Coronary artery (tissue), 2 donors: ENCODE measurements at regions not wholly inside any gene's neighbourhood (a gene's known extent, or its start where the extent isn't known, plus 50 kb on each side); places are given as distances from the start of the nearest gene placed in this dataset.

Experiments used
- DNase-seq: peaks from one replicate; pipeline ENCODE4 v3.0.0-alpha.2; 2017; ENCODE audit warnings: low spot score
- H3K27ac ChIP-seq, 2 donors: fragments of 200-600 bp; sonication (generic); one replicate each; pipeline ENCODE4 v1.5.1; 2016 to 2019
- H3K4me3 ChIP-seq: fragments of 200-600 bp; sonication (generic); 2 replicates; pipeline ENCODE4 v1.5.1; 2016; ENCODE audit warnings: mild to moderate bottlenecking, moderate library complexity
- TF ChIP-seq, protein P1 (sequence below): fragments of 200-600 bp; sonication (generic); IDR thresholded peaks from one replicate; pipeline ENCODE4 v1.5.1; 2019; ENCODE audit warnings: antibody characterized with exemption

DNA sequence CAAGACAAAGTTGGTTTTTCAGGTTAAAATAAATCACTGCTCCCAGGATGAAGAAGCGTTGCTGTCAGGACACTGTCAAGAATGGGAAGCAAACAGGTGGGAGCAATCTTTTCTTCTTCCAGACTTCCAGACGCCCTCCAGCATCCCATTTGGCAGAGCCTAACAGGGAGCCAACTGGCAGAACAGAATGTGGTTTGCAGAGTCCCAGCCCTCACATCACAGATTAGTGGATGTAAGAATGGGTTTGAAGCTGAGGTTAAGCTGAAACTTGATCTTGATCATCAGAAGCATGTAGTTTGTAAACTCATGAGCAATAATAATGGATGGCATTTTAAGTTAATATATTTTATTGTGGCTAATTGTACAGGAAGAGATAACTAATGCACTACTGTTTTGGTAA lies 636.4 kb downstream of the SLC6A15 start:
- no peak for DNase-seq
- H3K4me3 ChIP-seq, result no peak overlapping the region
- TF ChIP-seq, protein P1, sequence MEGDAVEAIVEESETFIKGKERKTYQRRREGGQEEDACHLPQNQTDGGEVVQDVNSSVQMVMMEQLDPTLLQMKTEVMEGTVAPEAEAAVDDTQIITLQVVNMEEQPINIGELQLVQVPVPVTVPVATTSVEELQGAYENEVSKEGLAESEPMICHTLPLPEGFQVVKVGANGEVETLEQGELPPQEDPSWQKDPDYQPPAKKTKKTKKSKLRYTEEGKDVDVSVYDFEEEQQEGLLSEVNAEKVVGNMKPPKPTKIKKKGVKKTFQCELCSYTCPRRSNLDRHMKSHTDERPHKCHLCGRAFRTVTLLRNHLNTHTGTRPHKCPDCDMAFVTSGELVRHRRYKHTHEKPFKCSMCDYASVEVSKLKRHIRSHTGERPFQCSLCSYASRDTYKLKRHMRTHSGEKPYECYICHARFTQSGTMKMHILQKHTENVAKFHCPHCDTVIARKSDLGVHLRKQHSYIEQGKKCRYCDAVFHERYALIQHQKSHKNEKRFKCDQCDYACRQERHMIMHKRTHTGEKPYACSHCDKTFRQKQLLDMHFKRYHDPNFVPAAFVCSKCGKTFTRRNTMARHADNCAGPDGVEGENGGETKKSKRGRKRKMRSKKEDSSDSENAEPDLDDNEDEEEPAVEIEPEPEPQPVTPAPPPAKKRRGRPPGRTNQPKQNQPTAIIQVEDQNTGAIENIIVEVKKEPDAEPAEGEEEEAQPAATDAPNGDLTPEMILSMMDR, result no peak
- no peak overlapping the region for H3K27ac ChIP-seq

DNA sequence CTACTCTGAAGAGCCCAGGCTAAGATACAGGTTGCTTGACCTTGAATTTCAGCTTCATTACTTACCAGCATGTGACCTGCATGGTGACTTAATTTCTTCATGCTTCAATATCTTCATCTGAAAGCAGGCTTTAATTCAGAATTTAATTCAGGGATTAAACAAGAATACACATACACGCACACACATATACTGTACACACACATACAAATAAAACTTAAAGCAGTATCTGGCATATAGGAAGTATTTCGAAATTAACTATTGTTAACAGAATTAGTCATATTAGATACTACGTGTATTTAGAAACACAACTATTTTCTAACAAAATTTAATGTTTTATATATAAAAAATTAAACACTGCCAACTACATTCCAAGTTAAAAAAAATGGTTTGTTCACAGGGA lies 640.3 kb downstream of the SLC6A15 start:
- TF ChIP-seq, protein P1, result no peak
- no peak overlapping the region for H3K4me3 ChIP-seq
- no peak for DNase-seq
- no peak overlapping the region for H3K27ac ChIP-seq

DNA sequence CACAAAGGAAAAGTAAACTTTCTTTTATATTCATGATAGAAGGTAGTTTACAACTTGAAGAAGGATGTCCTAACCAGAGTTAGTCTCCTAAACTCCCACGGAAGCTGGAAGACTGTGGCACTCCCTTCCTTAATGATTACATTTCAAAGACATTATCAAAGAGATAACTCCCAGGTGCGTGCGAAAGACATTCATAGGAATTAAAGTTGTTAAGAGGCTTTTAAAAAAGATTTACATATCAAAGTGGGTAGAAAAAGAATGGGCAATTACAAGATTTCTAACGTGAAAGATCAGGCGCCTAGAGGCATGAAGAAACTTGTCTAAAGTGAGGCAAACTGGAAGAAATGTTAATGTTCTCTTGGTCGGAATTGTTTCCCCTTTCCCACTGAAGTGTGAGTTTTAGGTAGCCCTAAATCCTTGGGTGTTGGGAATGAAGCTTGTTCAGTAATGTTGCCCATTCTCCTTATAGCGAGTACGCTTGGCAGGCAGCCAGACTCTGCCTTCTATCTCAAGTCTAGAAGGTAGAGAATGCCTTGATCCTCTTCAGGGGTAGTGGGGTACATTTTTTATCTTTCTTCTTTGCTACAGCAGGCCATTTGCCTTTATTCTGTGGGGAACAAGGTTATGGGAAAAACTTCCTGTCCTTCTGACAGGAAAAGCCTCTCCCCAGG lies 642.0 kb downstream of the SLC6A15 start:
- no peak for DNase-seq
- TF ChIP-seq, protein P1, result no peak
- Histone ChIP-seq H3K27ac (no peak overlapping the region), H3K4me3 (no peak overlapping the region)

DNA sequence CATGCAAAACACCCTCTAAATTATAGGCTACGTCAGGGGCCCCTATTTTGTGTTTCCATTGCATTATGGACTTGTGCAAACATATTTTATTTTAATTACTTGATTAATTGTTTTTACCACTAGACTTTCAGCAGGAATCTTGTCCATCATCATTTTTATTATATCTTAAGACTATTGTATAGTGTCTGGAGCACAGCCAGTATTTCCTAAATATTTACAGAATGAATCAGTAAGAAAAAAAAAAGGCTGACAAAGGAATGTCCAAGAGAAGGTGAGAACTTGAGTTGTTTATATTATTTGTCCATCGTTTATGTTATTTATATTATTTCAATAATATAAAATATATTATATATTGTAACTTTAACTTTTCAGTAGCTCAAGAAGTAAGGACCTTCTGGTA lies 664.7 kb downstream of the SLC6A15 start:
- H3K27ac ChIP-seq, result no peak overlapping the region
- no peak for DNase-seq
- no peak overlapping the region for H3K4me3 ChIP-seq
- TF ChIP-seq, protein P1, result no peak

DNA sequence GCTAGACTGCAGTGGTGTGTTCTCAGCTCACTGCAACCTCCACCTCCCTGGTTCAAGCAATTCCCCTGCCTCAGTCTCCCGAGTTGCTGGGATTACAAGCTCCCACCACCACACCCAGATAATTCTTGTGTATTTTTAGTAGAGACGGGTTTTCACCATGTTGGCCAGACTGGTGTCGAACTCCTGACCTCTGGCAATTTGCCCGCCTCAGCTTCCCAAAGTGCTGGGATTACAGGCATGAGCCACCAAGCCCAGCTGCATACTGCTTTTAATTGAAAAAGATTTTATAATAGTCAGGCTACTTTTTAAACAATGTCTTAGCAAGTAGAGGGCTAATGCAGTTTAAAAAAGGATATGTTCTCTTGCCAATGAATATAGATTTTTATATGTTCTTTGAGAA lies 668.9 kb downstream of the SLC6A15 start:
- no peak overlapping the region for H3K4me3 ChIP-seq
- TF ChIP-seq, protein P1, result no peak
- H3K27ac ChIP-seq, result no peak overlapping the region

DNA sequence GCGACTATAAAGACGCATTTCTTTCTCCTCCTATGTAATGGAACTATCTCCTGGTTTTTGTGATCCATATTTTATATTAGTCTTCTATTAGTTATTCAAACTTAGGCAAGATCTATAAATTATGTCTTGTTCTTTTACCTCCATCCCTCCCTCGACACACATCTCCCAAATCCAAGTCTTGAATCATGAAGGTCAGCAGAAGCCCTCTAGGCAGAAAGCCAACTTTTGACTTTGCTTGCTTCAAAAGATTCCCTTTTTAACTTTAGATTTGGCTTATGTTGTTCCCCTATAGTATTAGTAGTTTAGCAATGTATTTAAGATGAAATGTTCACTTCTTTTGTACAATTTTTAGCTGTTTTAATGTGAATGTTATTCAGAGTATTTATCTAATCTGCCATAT lies 689.8 kb downstream of the SLC6A15 start:
- DNase-seq, result no peak
- Histone ChIP-seq H3K4me3 (no peak overlapping the region), H3K27ac (no peak overlapping the region)
- TF ChIP-seq, protein P1, result no peak

More for the DNA sequence above, 668.9 kb downstream of the SLC6A15 start:
- DNase-seq, result no peak

DNA sequence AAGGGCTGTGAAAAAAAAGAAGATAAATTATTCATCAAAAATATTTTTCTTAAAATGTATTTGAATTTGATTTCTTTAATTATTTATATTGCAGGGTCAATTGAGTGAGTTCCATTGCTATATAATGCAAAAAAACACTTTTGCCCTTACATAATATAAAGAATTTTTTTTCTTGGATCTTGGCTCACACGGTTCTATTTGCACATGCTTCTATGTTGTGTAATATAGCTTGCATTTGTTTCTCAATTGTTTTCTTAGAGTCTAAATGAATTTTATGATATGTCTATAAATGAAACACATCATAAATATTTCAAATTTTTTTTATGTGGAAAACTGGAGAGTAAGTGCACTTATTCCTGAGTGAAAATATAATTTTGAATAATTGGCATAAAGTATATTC lies 694.2 kb downstream of the SLC6A15 start:
- DNase-seq, result no peak
- Histone ChIP-seq H3K27ac (no peak overlapping the region), H3K4me3 (no peak overlapping the region)
- TF ChIP-seq, protein P1, result no peak
